BE2C (cell line): ENCODE measurements at regions not wholly inside any gene's neighbourhood (a gene's known extent, or its start where the extent isn't known, plus 50 kb on each side); places are given as distances from the start of the nearest gene placed in this dataset.

Experiments used
- DNase-seq: peaks from one replicate; pipeline ENCODE4 v3.0.0-alpha.2; 2020
- H3K27me3 ChIP-seq: fragments of 250-450 bp; sonication (Bioruptor Pico); 2 replicates; pipeline ENCODE4 v1.5.1; 2020; ENCODE audit warnings: mild to moderate bottlenecking
- H3K36me3 ChIP-seq: fragments of 250-450 bp; sonication (Bioruptor Pico); 2 replicates; pipeline ENCODE4 v1.5.1; 2020; ENCODE audit warnings: mild to moderate bottlenecking
- H3K4me1 ChIP-seq: fragments of 250-450 bp; sonication (Bioruptor Pico); 2 replicates; pipeline ENCODE4 v1.5.1; 2020
- H3K4me3 ChIP-seq: 2 replicates; pipeline ENCODE4 v1.5.1; 2011; ENCODE audit warnings: low read depth, low read length
- H3K9me3 ChIP-seq: fragments of 250-450 bp; sonication (Bioruptor Pico); 2 replicates; pipeline ENCODE4 v1.5.1; 2020
- TF ChIP-seq, protein P1 (sequence below): IDR thresholded peaks from 2 replicates; pipeline ENCODE4 v1.5.1; 2012; ENCODE audit warnings: mild to moderate bottlenecking, low read depth, low read length

DNA sequence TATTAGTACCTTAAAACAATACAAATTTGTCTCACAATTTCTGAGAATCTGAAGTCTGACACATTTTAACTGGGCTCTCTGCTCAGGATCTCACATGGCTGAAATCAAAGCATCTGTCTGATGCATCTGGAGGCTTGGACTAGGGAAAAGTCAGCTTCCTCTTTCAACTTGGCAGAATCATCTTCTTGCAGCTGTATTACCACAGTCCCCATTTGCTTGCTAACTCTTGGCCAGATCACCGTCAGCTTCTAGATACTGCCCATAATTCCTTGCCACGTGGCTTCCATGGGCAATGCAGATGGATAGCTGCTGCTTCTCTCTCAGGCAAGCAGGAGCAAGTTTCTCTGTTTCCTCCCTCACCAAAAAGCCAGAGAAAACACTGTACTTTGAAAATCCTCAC, 1106.4 kb upstream of the CITED2 start:
- Histone ChIP-seq H3K4me3 (no peak overlapping the region), H3K27me3 (no peaks in the 10 kb centered on the region), H3K9me3 (no peaks in the 10 kb centered on the region), H3K4me1 (no peaks in the 10 kb centered on the region), H3K36me3 (no peaks in the 10 kb centered on the region)
- TF ChIP-seq, protein P1, sequence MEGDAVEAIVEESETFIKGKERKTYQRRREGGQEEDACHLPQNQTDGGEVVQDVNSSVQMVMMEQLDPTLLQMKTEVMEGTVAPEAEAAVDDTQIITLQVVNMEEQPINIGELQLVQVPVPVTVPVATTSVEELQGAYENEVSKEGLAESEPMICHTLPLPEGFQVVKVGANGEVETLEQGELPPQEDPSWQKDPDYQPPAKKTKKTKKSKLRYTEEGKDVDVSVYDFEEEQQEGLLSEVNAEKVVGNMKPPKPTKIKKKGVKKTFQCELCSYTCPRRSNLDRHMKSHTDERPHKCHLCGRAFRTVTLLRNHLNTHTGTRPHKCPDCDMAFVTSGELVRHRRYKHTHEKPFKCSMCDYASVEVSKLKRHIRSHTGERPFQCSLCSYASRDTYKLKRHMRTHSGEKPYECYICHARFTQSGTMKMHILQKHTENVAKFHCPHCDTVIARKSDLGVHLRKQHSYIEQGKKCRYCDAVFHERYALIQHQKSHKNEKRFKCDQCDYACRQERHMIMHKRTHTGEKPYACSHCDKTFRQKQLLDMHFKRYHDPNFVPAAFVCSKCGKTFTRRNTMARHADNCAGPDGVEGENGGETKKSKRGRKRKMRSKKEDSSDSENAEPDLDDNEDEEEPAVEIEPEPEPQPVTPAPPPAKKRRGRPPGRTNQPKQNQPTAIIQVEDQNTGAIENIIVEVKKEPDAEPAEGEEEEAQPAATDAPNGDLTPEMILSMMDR = no peak
- no peak for DNase-seq

DNA sequence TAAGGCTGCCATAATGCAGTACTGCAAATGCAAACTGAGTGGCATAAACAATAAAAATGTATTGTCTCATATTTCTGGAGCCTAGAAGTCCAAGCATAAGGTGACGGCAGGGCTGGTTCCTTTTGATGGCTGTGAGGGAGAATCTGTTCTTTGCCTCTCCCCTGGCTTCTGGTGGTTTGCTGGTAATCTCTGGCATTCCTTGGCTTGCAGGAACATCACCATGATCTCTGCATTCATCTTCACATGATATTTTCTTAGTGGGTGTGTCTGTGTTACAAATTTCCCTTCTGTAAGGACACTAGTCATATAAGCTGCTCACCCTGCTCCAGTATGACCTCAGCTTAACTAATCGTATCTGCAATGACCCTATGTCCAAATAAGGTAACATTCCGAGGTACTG, 1104.2 kb upstream of the CITED2 start:
- Histone ChIP-seq H3K36me3 (no peaks in the 10 kb centered on the region), H3K4me1 (no peaks in the 10 kb centered on the region), H3K9me3 (no peaks in the 10 kb centered on the region), H3K4me3 (no peak overlapping the region), H3K27me3 (no peaks in the 10 kb centered on the region)
- TF ChIP-seq, protein P1 = no peak
- DNase-seq = no peak

DNA sequence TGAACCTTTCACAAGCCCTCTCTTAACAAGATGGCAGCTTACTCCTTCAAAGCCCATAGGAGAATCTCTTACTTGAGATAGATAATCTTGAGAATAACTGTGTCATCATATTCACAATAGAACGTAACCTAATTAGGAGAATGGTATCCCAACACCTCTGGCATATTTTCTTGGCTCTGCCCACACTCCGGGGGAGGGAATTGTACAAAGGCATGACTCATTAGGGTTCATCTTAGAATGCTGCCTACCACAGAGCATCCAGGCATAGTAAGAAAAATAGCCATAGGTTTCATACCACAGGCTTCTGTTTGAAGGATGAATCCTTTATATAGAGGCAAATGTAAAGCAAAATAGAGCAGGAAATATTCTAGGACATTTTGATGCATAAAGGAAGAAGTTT, 1100.6 kb upstream of the CITED2 start:
- Histone ChIP-seq H3K9me3 (no peaks in the 10 kb centered on the region), H3K36me3 (no peaks in the 10 kb centered on the region), H3K27me3 (no peaks in the 10 kb centered on the region), H3K4me1 (no peaks in the 10 kb centered on the region), H3K4me3 (no peak overlapping the region)
- DNase-seq = no peak
- TF ChIP-seq, protein P1 = no peak

DNA sequence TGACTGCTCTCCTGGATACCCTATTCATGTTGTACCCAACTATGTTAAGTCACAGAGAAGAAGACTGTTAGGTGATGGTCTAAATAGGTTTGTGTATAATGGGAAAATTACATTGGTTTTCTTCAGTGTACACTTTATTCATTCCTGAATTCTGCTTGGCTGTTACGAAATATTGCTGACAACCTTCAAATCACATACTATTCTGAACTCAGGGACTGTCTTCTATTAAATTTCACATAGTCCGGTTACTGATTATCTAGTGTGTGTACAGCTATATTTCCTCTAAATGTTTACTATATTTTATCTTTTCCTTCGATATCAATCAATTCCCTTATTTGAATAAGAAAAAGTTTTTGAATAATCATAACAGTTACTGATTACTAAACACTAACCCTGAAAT, 1090.3 kb upstream of the CITED2 start:
- TF ChIP-seq, protein P1 = no peak
- Histone ChIP-seq H3K9me3 (no peaks in the 10 kb centered on the region), H3K4me3 (no peak overlapping the region), H3K27me3 (no peaks in the 10 kb centered on the region), H3K36me3 (no peaks in the 10 kb centered on the region), H3K4me1 (no peaks in the 10 kb centered on the region)
- DNase-seq = no peak

DNA sequence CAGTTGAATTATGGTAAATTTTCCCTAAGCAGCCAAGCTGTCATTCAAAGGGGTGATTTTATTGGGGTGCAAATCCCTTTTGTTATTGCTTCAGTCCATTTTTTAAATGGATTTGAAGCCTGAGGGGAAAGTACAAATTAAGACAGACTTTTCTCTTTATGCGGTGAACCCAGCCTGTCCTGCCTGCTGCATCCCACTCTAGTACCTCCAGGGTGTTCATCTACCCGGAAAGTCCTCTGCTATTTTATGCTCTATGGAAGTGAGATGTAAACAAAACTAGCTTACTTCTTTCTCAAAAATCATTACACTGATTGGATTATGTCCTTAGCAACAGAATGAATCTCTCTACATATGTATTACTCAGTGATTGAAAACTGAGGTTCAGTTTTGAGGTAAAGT, 1088.9 kb upstream of the CITED2 start:
- H3K4me1 ChIP-seq = no peaks in the 10 kb centered on the region
- H3K36me3 ChIP-seq = no peaks in the 10 kb centered on the region
- no peaks in the 10 kb centered on the region for H3K27me3 ChIP-seq
- no peaks in the 10 kb centered on the region for H3K9me3 ChIP-seq
- TF ChIP-seq, protein P1 = no peak
- no peak for DNase-seq
- H3K4me3 ChIP-seq = no peak overlapping the region

DNA sequence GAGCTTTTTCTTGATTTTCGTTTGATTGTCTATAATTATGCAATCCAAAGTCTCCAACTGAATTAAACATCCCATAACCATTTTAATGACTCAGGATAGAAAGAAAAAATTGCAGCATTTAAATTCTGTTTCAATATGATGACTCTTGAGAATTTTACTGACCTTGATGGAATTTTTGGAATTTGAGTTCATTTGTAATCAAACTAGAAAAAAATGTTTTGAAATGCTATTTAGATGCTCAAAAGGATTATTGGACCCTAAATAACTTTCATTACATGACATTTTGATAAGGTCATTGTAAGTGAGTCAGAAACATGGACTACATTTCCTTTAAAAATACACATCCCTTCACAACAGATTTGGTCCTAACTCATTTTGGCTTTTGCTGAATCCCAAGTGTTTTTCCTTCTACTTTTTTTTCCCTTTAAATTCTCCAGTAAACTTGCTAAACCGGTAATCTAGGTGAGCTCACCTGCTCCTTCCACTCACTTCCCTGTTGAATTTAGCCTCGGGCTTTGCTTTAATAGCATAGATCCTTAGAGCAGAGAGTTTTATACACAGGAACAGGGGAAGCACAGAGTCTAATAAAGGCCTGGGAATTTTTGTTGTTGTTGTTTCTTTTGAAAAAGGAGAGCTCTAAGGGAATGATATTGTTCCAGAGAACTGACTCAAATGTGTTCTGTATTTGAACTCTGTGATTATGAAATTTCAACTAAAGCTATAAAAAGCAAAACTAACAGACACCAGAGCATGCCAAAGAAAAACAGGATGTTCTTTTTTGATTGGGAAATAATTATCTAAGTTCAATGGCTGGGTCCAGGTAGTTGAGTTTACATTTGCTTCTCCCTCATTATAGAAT, 1088.2 kb upstream of the CITED2 start:
- no peaks in the 10 kb centered on the region for H3K36me3 ChIP-seq
- no peaks in the 10 kb centered on the region for H3K27me3 ChIP-seq
- no peak overlapping the region for H3K4me3 ChIP-seq
- TF ChIP-seq, protein P1 = no peak
- DNase-seq = no peak
- H3K4me1 ChIP-seq = no peaks in the 10 kb centered on the region
- no peaks in the 10 kb centered on the region for H3K9me3 ChIP-seq
